H1 (cell line): ENCODE measurements at regions not wholly inside any gene's neighbourhood (a gene's known extent, or its start where the extent isn't known, plus 50 kb on each side); places are given as distances from the start of the nearest gene placed in this dataset.

ENCODE experiments used
- CTCF ChIA-PET: fragments of 300-600 bp; sonication (Branson Sonifier 250); formaldehyde crosslinking; loops from one replicate; lab custom pipeline; 2021; ENCODE audit not compliant: partially characterized antibody; lab: Charles Lee
- POLR2A ChIA-PET: fragments of 300-600 bp; sonication (Branson Sonifier 250); formaldehyde crosslinking; loops from one replicate; lab custom pipeline; 2021; ENCODE audit warnings: inconsistent platforms; ENCODE audit not compliant: partially characterized antibody; lab: Charles Lee
- DNase-seq, 2 experiments: peaks; one replicate each; pipeline versions ENCODE4 v3.0.0 to v3.0.0-alpha.2; 2010 to 2022; ENCODE audit warnings: low spot score in 2 of 2, low read depth in 1 of 2, mixed read lengths in 1 of 2
- FAIRE-seq: peaks from 2 replicates; lab custom pipeline; 2011; peaks lifted over from hg19 to GRCh38; lab: Jason Lieb, UNC
- H2AFZ ChIP-seq: 2 replicates; pipeline ENCODE4 v1.8.1; 2012; ENCODE audit warnings: low read length, inconsistent platforms
- H2AK5ac ChIP-seq: 2 replicates; pipeline ENCODE4 v1.6.1; 2013; ENCODE audit warnings: low read depth, low read length
- H2BK120ac ChIP-seq: replicated peaks from 2 replicates; pipeline ENCODE3; 2013; ENCODE audit warnings: low read depth, low read length, inconsistent platforms
- H2BK12ac ChIP-seq: 2 replicates; pipeline ENCODE4 v1.6.1; 2013; ENCODE audit warnings: low read depth, low read length
- H2BK15ac ChIP-seq: 2 replicates; pipeline ENCODE4 v1.6.1; 2013; ENCODE audit warnings: low read length
- H2BK20ac ChIP-seq: 2 replicates; pipeline ENCODE4 v1.6.1; 2013; ENCODE audit warnings: low read length
- H2BK5ac ChIP-seq: 2 replicates; pipeline ENCODE4 v1.6.1; 2013; ENCODE audit warnings: low read depth, low read length
- H3K14ac ChIP-seq: 2 replicates; pipeline ENCODE4 v1.6.1; 2013; ENCODE audit warnings: inconsistent platforms; ENCODE audit not compliant: insufficient read length
- H3K18ac ChIP-seq: 2 replicates; pipeline ENCODE4 v1.6.1; 2013; ENCODE audit warnings: low read length; ENCODE audit errors: extremely low read depth
- H3K23ac ChIP-seq: 2 replicates; pipeline ENCODE4 v1.6.1; 2013; ENCODE audit warnings: inconsistent platforms; ENCODE audit not compliant: insufficient read length
- H3K23me2 ChIP-seq: 2 replicates; pipeline ENCODE4 v1.6.1; 2013; ENCODE audit warnings: low read depth, low read length
- H3K27ac ChIP-seq: 2 replicates; pipeline ENCODE4 v1.6.1; 2011; ENCODE audit warnings: low read depth, low read length, inconsistent platforms
- H3K27me3 ChIP-seq, 4 experiments: replicated peaks in 1 of 4; 1 replicate in 1 of 4; 2 replicates in 3 of 4; pipeline versions ENCODE4 v1.6.1 to v1.8.1; 2011 to 2013; ENCODE audit warnings: low read length in 3 of 4, mild to moderate bottlenecking in 3 of 4, inconsistent platforms in 2 of 4, mixed read lengths in 2 of 4, moderate library complexity in 1 of 4; ENCODE audit not compliant: control insufficient read depth in 3 of 4, insufficient read depth in 3 of 4; ENCODE audit errors: extremely low read depth in 1 of 4
- H3K36me3 ChIP-seq, 4 experiments: 2 replicates each; pipeline versions ENCODE4 v1.6.1 to v1.8.1; 2011 to 2013; ENCODE audit warnings: mild to moderate bottlenecking in 4 of 4, low read length in 3 of 4, moderate library complexity in 2 of 4, control low read depth in 1 of 4, inconsistent platforms in 1 of 4; ENCODE audit not compliant: insufficient read depth in 4 of 4, control insufficient read depth in 2 of 4
- H3K4ac ChIP-seq: replicated peaks from 2 replicates; pipeline ENCODE3; 2013; ENCODE audit warnings: low read length, low read depth, mixed read lengths, inconsistent platforms; ENCODE audit not compliant: insufficient read length
- H3K4me1 ChIP-seq, 4 experiments: replicated peaks in 1 of 4; 1 replicate in 1 of 4; 2 replicates in 3 of 4; pipeline versions ENCODE4 v1.6.1 to v1.8.1; 2011 to 2013; ENCODE audit warnings: low read length in 3 of 4, inconsistent platforms in 2 of 4, mixed read lengths in 1 of 4; ENCODE audit not compliant: insufficient read depth in 4 of 4, control insufficient read depth in 3 of 4
- H3K4me2 ChIP-seq, 2 experiments: 2 replicates each; pipeline versions ENCODE4 v1.6.1 to v1.8.1; 2011 to 2013; ENCODE audit warnings: low read depth in 2 of 2, low read length in 2 of 2, control low read depth in 1 of 2, inconsistent platforms in 1 of 2, mild to moderate bottlenecking in 1 of 2; ENCODE audit not compliant: insufficient read depth in 1 of 2
- H3K4me3 ChIP-seq, 4 experiments: fragments of 200-600, 300-600 bp in 1 of 4; sonication (generic), shearing (Covaris generic), sonication (Bioruptor Twin) in 1 of 4; 2 replicates each; pipeline versions ENCODE4 v1.5.1 to v1.8.1; 2011 to 2016; ENCODE audit warnings: low read length in 4 of 4, low read depth in 3 of 4, control low read depth in 2 of 4, inconsistent platforms in 2 of 4, mild to moderate bottlenecking in 2 of 4, mixed read lengths in 1 of 4, moderate library complexity in 1 of 4; ENCODE audit not compliant: insufficient read depth in 2 of 4; ENCODE audit errors: extremely low read depth in 1 of 4
- H3K56ac ChIP-seq: replicated peaks from 2 replicates; pipeline ENCODE3; 2013; ENCODE audit warnings: low read depth, mild to moderate bottlenecking, mixed read lengths, low read length, inconsistent platforms; ENCODE audit not compliant: insufficient read length
- H3K79me1 ChIP-seq: 2 replicates; pipeline ENCODE4 v1.6.1; 2013; ENCODE audit warnings: low read depth, low read length, control low read depth
- H3K79me2 ChIP-seq, 2 experiments: 2 replicates each; pipeline versions ENCODE4 v1.6.1 to v1.8.1; 2012 to 2013; ENCODE audit warnings: low read length in 2 of 2, mild to moderate bottlenecking in 2 of 2, inconsistent platforms in 1 of 2; ENCODE audit not compliant: insufficient read depth in 2 of 2, control insufficient read depth in 1 of 2
- H3K9ac ChIP-seq, 4 experiments: replicated peaks in 1 of 4; 1 replicate in 1 of 4; 2 replicates in 3 of 4; pipeline versions ENCODE4 v1.6.1 to v1.8.1; 2011 to 2013; ENCODE audit warnings: low read depth in 3 of 4, low read length in 3 of 4, control low read depth in 2 of 4, mild to moderate bottlenecking in 2 of 4, moderate library complexity in 2 of 4, inconsistent platforms in 1 of 4; ENCODE audit errors: extremely low read depth in 1 of 4
- H3K9me3 ChIP-seq, 2 experiments: 2 replicates each; pipeline versions ENCODE4 v1.6.1 to v1.8.1; 2012 to 2013; ENCODE audit warnings: mild to moderate bottlenecking in 2 of 2, moderate library complexity in 2 of 2, control low read depth in 1 of 2, inconsistent platforms in 1 of 2, low read depth in 1 of 2, low read length in 1 of 2, mixed read lengths in 1 of 2; ENCODE audit not compliant: insufficient read depth in 2 of 2
- H4K20me1 ChIP-seq, 2 experiments: replicated peaks in 1 of 2; 2 replicates each; pipeline versions ENCODE3 to v1.8.1; 2011 to 2013; ENCODE audit warnings: inconsistent platforms in 2 of 2, low read length in 2 of 2, mild to moderate bottlenecking in 1 of 2; ENCODE audit not compliant: insufficient read depth in 2 of 2, control insufficient read depth in 1 of 2
- H4K5ac ChIP-seq: 2 replicates; pipeline ENCODE4 v1.6.1; 2013; ENCODE audit warnings: low read length, low read depth, mixed read lengths, inconsistent platforms; ENCODE audit not compliant: insufficient read length
- H4K8ac ChIP-seq: 2 replicates; pipeline ENCODE4 v1.8.0; 2013; ENCODE audit warnings: mild to moderate bottlenecking, moderate library complexity, low read length, inconsistent platforms; ENCODE audit not compliant: insufficient read depth; ENCODE audit errors: extremely low read depth
- H4K91ac ChIP-seq: replicated peaks from 2 replicates; pipeline ENCODE3; 2013; ENCODE audit warnings: low read length, mixed read lengths, inconsistent platforms; ENCODE audit not compliant: insufficient read length
- ASH2L ChIP-seq: fragments of 200-600, 300-600 bp; sonication (generic); IDR thresholded peaks from one replicate; pipeline ENCODE4 v1.7.1; 2017; ENCODE audit warnings: low read length
- CEBPB ChIP-seq: IDR thresholded peaks from 2 replicates; pipeline ENCODE4 v1.6.1; 2012; ENCODE audit warnings: low read depth, low read length
- CTBP2 ChIP-seq: IDR thresholded peaks from 2 replicates; pipeline ENCODE4 v1.7.0; 2011; ENCODE audit warnings: borderline replicate concordance, mild to moderate bottlenecking, moderate library complexity, mixed read lengths, low read length; ENCODE audit not compliant: insufficient read depth, insufficient read length
- EP300 ChIP-seq, 2 experiments: IDR thresholded peaks; 1 replicate in 1 of 2; 2 replicates in 1 of 2; pipeline ENCODE4 v1.6.1; 2011 to 2012; ENCODE audit warnings: low read depth in 2 of 2, low read length in 2 of 2, mild to moderate bottlenecking in 2 of 2, borderline replicate concordance in 1 of 2, inconsistent platforms in 1 of 2, moderate library complexity in 1 of 2
- GABPA ChIP-seq: IDR thresholded peaks from 2 replicates; pipeline ENCODE4 v1.6.1; 2011; ENCODE audit warnings: mild to moderate bottlenecking, low read length, moderate library complexity, borderline replicate concordance; ENCODE audit not compliant: insufficient read depth
- HDAC6 ChIP-seq: IDR thresholded peaks from one replicate; pipeline ENCODE4 v1.7.1; 2012; ENCODE audit warnings: low read depth, mild to moderate bottlenecking, inconsistent platforms, low read length, moderate library complexity
- NANOG ChIP-seq: IDR thresholded peaks from 2 replicates; pipeline ENCODE4 v1.6.1; 2011; ENCODE audit warnings: low read length, low read depth, mild to moderate bottlenecking, inconsistent platforms; ENCODE audit not compliant: insufficient read depth, poor library complexity, severe bottlenecking
- POLR2A ChIP-seq, 2 experiments: IDR thresholded peaks; 1 replicate in 1 of 2; 2 replicates in 1 of 2; pipeline ENCODE4 v1.6.1; 2011; ENCODE audit warnings: low read depth in 2 of 2, low read length in 2 of 2, mild to moderate bottlenecking in 2 of 2; ENCODE audit errors: control extremely low read depth in 1 of 2
- RFX5 ChIP-seq: IDR thresholded peaks from 2 replicates; pipeline ENCODE4 v1.6.1; 2011; ENCODE audit warnings: low read depth, low read length, improper control_type of control experiment, borderline replicate concordance
- SAP30 ChIP-seq: fragments of 300-600 bp; sonication (generic); IDR thresholded peaks from 2 replicates; pipeline ENCODE4 v1.7.1; 2012; ENCODE audit warnings: low read length, moderate library complexity, mild to moderate bottlenecking, inconsistent platforms; ENCODE audit not compliant: insufficient read depth, insufficient replicate concordance
- SIX5 ChIP-seq: IDR thresholded peaks from 2 replicates; pipeline ENCODE4 v1.6.1; 2011; ENCODE audit warnings: mild to moderate bottlenecking, low read depth, low read length
- SP2 ChIP-seq: IDR thresholded peaks from 2 replicates; pipeline ENCODE4 v1.6.1; 2012; ENCODE audit warnings: mild to moderate bottlenecking, low read length, inconsistent platforms
- TCF12 ChIP-seq: IDR thresholded peaks from 2 replicates; pipeline ENCODE4 v1.6.1; 2011; ENCODE audit warnings: low read depth, mild to moderate bottlenecking, low read length
- TEAD4 ChIP-seq: IDR thresholded peaks from 2 replicates; pipeline ENCODE4 v1.6.1; 2012; ENCODE audit warnings: low read depth, low read length, inconsistent platforms, mixed read lengths
- ZNF274 ChIP-seq: IDR thresholded peaks from 2 replicates; pipeline ENCODE4 v1.7.0; 2012; ENCODE audit warnings: low read length, borderline replicate concordance; ENCODE audit errors: extremely low read depth
- WGBS, 2 experiments: shearing (Covaris generic) in 1 of 2; methylation state at CpG; one replicate each; pipeline versions ENCODE4 v1.1.6 to v1.1.7; 2013 to 2015; ENCODE audit warnings: low lambda C conversion rate in 2 of 2, mixed read lengths in 2 of 2, inconsistent platforms in 1 of 2, low coverage in 1 of 2, missing lambda C conversion rate in 1 of 2; ENCODE audit not compliant: insufficient replicate concordance in 2 of 2, insufficient coverage in 1 of 2, insufficient read length in 1 of 2; ENCODE audit errors: extremely low coverage in 1 of 2, missing lambda C conversion rate in 1 of 2; 5-methylcytosine and 5-hydroxymethylcytosine counted together

GRCh38 chr6:6721606-6722005 lies 133.1 kb downstream of the LY86 start:
- Histone ChIP-seq H2AK5ac (no peak overlapping the region), H4K8ac (no peak overlapping the region), H3K4ac (no peak overlapping the region), H3K56ac (no peak overlapping the region), H3K18ac (no peak overlapping the region), H3K79me2 (no peaks in the 10 kb centered on the region), H3K4me1 (peaks cover 12 to 23% (median 20%) of the 10 kb centered on the region in 4 experiments), H2BK20ac (no peak overlapping the region), H4K20me1 (no peaks in the 10 kb centered on the region), H2AFZ (no peak overlapping the region), H3K9me3 (no peaks in the 10 kb centered on the region), H3K4me2 (no peak overlapping the region), H2BK12ac (no peak overlapping the region), H3K4me3 (no peak overlapping the region), H3K9ac (no peak overlapping the region), H2BK5ac (no peak overlapping the region), H3K27me3 (peaks cover 0 to 11% (median 2%) of the 10 kb centered on the region in 4 experiments; a peak in 2 of 7 replicates), H4K5ac (no peak overlapping the region), H3K27ac (no peak overlapping the region), H3K23ac (no peak overlapping the region), H4K91ac (no peak overlapping the region), H3K14ac (no peak overlapping the region), H3K36me3 (no peaks in the 10 kb centered on the region), H2BK15ac (no peak overlapping the region), H2BK120ac (no peak overlapping the region), H3K79me1 (no peaks in the 10 kb centered on the region), H3K23me2 (no peaks in the 10 kb centered on the region; the same call in 1 of the 2 replicates)
- FAIRE-seq (no peak), DNase-seq (no peak)
- WGBS, 2 experiments = 97% methylated on average over 2 of the region's 2 CpGs; no CpG with 5 or more reads in 1 of the 2 experiments
- POLR2A ChIA-PET = interaction anchor here (1.3 kb wide), 1 partner anchor 9 kb away, joined by 3 read pairs; no protein-coding TSS in a partner anchor
- CTCF ChIA-PET = interaction anchor here (0.8 to 5.2 kb wide), 17 partner anchors 9 to 522 kb away, joined by 3 to 38 read pairs (median 5); no protein-coding TSS in a partner anchor
- TF ChIP-seq ZNF274 (no peak), CTBP2 (no peak), EP300 (IDR thresholded peaks at IDR 0.05; ENCODE audit: borderline replicate concordance in 1 of 2, low read depth in 2 of 2, low read length in 2 of 2) (no peak), SIX5 (no peak), RFX5 (no peak), NANOG (no peak), ASH2L (no peak), GABPA (no peak), TEAD4 (no peak), SAP30 (no peak), TCF12 (no peak), POLR2A (IDR thresholded peaks at IDR 0.05; ENCODE audit: control extremely low read depth in 1 of 2, low read depth in 2 of 2, low read length in 2 of 2) (no peak), HDAC6 (no peak), CEBPB (no peak), SP2 (no peak)
